Natural killer cell (primary cell): ENCODE measurements at regions not wholly inside any gene's neighbourhood (a gene's known extent, or its start where the extent isn't known, plus 50 kb on each side); places are given as distances from the start of the nearest gene placed in this dataset.

Experiments used
- ATAC-seq, 3 donors: fragments of 150-1000 bp in 2 of 3; fragments of 200-7000 bp in 1 of 3; cut with Tn5 transposase; 1 replicate in 1 of 3; 2 replicates in 2 of 3; pipeline ENCODE4 v1.10.0; 2021; ENCODE audit warnings: mild to moderate bottlenecking in 2 of 3, moderate library complexity in 2 of 3
- DNase-seq, 2 donors: peaks; one replicate each; pipeline versions ENCODE4 v3.0.0 to v3.0.0-alpha.2; 2013 to 2021; ENCODE audit warnings: mixed read lengths in 1 of 2
- H3K27ac ChIP-seq: one replicate; pipeline ENCODE4 v1.5.1; 2013; ENCODE audit warnings: mild to moderate bottlenecking, low read length
- H3K27me3 ChIP-seq: one replicate; pipeline ENCODE4 v1.6.1; 2013; ENCODE audit warnings: low read length; ENCODE audit not compliant: control insufficient read depth, insufficient read depth
- H3K36me3 ChIP-seq: one replicate; pipeline ENCODE4 v1.6.1; 2013; ENCODE audit warnings: low read length; ENCODE audit not compliant: control insufficient read depth, insufficient read depth
- H3K4me1 ChIP-seq: one replicate; pipeline ENCODE4 v1.6.1; 2013; ENCODE audit warnings: low read length; ENCODE audit not compliant: control insufficient read depth, insufficient read depth
- H3K4me3 ChIP-seq: one replicate; pipeline ENCODE4 v1.5.1; 2013; ENCODE audit warnings: low read length
- H3K9me3 ChIP-seq: one replicate; pipeline ENCODE4 v1.6.1; 2013; ENCODE audit warnings: low read length; ENCODE audit not compliant: control insufficient read depth, insufficient read depth
- H3K27ac Mint-ChIP-seq, 2 donors: one replicate each; pipeline ENCODE4 v1.8.0; 2022; ENCODE audit warnings: mild to moderate bottlenecking in 2 of 2, mixed read lengths in 2 of 2, moderate library complexity in 1 of 2
- H3K27me3 Mint-ChIP-seq, 2 donors: one replicate each; pipeline ENCODE4 v1.8.0; 2022; ENCODE audit warnings: low read depth in 2 of 2, mixed read lengths in 2 of 2
- H3K36me3 Mint-ChIP-seq: one replicate; pipeline ENCODE4 v1.8.0; 2022; ENCODE audit warnings: mixed read lengths
- H3K4me1 Mint-ChIP-seq, 2 donors: one replicate each; pipeline ENCODE4 v1.8.0; 2022; ENCODE audit warnings: mixed read lengths in 2 of 2
- H3K4me3 Mint-ChIP-seq: one replicate; pipeline ENCODE4 v1.8.0; 2022; ENCODE audit warnings: mild to moderate bottlenecking, moderate library complexity, mixed read lengths
- H3K9me3 Mint-ChIP-seq, 2 donors: one replicate each; pipeline ENCODE4 v1.8.0; 2022; ENCODE audit warnings: mixed read lengths in 2 of 2
- CTCF ChIP-seq: fragments of 200-600 bp; IDR thresholded peaks from one replicate; pipeline ENCODE4 v1.8.0; 2022; ENCODE audit warnings: antibody characterized with exemption
- WGBS: methylation state at CpG from one replicate; pipeline ENCODE4 v1.1.7; 2013; ENCODE audit warnings: missing lambda C conversion rate; ENCODE audit not compliant: insufficient coverage; 5-methylcytosine and 5-hydroxymethylcytosine counted together
- intact Hi-C: fragments of 100-400 bp; cut with micrococcal nuclease; formaldehyde crosslinking; loops from one replicate; pipeline ENCODE4 v1.14.2; 2022

DNA sequence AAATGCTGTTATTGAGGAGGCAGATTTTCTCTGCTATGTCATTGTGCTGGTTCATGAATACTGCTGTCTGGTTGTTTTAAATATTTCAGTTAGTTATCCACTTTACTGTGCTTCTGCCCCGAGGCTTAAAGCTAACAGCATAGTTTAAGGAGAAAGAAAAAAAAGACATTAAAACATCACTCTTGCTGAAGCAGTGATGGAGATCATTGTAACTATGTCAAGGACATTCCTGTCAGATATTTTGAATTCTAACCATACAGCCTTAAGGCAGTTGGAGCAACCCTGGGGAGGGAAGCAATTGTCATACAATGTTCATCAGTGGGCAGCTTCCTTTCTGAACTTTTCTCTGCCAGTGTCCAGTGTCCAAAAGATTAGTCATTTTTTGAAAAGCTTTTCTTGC lies 199.0 kb upstream of the DDX53 start:
- Mint-ChIP-seq H3K36me3 (no peaks in the 10 kb centered on the region), H3K27me3 (no peaks in the 10 kb centered on the region), H3K9me3 (peaks cover 2 to 6% of the 10 kb centered on the region in 2 donors), H3K27ac (no peak overlapping the region), H3K4me1 (no peaks in the 10 kb centered on the region), H3K4me3 (no peak overlapping the region)
- no peaks in the 10 kb centered on the region for H3K27me3 ChIP-seq
- intact Hi-C loops = no loop called here
- ATAC-seq = no peak
- no peak for TF ChIP-seq CTCF
- DNase-seq = no peak
- no peaks in the 10 kb centered on the region for H3K9me3 ChIP-seq
- H3K4me1 ChIP-seq = no peaks in the 10 kb centered on the region
- H3K36me3 ChIP-seq = no peaks in the 10 kb centered on the region
- H3K27ac ChIP-seq = no peak overlapping the region
- no peak overlapping the region for H3K4me3 ChIP-seq
- WGBS = no CpG with 5 or more reads among the region's 1 CpG

DNA sequence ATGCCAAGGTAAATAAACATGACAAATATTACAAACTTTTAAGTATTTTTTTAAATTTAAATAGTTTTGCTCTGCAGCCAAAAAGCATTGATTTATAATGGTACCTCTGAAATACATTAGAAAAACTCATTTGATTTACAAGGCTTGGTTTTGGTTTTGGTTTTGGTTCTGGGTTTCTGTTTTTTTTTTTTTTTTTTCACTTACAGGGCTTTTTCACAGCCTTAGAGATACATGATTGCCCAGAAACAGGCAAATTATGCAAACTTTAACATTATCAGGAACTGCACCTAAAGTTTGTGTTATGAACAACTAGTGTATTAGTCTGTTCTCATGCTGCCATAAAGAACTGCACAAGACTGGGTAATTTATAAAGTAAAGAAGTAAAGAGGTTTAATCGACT lies 196.4 kb upstream of the DDX53 start:
- Mint-ChIP-seq H3K4me3 (no peak overlapping the region), H3K36me3 (no peaks in the 10 kb centered on the region), H3K9me3 (peaks cover 2 to 7% of the 10 kb centered on the region in 2 donors), H3K27ac (no peak overlapping the region), H3K4me1 (no peaks in the 10 kb centered on the region), H3K27me3 (no peaks in the 10 kb centered on the region)
- 18% methylated on average over 1 of the region's 1 CpG for WGBS
- no peak for ATAC-seq
- no peak for DNase-seq
- intact Hi-C loops = no loop called here
- Histone ChIP-seq H3K9me3 (no peaks in the 10 kb centered on the region), H3K27ac (no peak overlapping the region), H3K36me3 (no peaks in the 10 kb centered on the region), H3K4me1 (no peaks in the 10 kb centered on the region), H3K27me3 (no peaks in the 10 kb centered on the region), H3K4me3 (no peak overlapping the region)
- no peak for TF ChIP-seq CTCF

GRCh38 chrX:22810876-22811275 lies 188.9 kb upstream of the DDX53 start:
- Mint-ChIP-seq H3K4me3 (no peak overlapping the region), H3K36me3 (no peaks in the 10 kb centered on the region), H3K27me3 (no peaks in the 10 kb centered on the region), H3K27ac (no peak overlapping the region), H3K9me3 (peaks cover 0 to under 1% of the 10 kb centered on the region in 2 donors), H3K4me1 (no peaks in the 10 kb centered on the region)
- ATAC-seq (no peak), DNase-seq (no peak)
- Histone ChIP-seq H3K9me3 (no peaks in the 10 kb centered on the region), H3K4me3 (no peak overlapping the region), H3K27ac (no peak overlapping the region), H3K4me1 (no peaks in the 10 kb centered on the region), H3K27me3 (no peaks in the 10 kb centered on the region), H3K36me3 (no peaks in the 10 kb centered on the region)
- TF ChIP-seq CTCF = no peak
- intact Hi-C loops = no loop called here
- no CpG with 5 or more reads among the region's 2 CpGs for WGBS

GRCh38 chrX:22818061-22818460 lies 181.7 kb upstream of the DDX53 start:
- Mint-ChIP-seq H3K9me3 (peaks cover 4 to 6% of the 10 kb centered on the region in 2 donors), H3K4me3 (no peak overlapping the region), H3K36me3 (no peaks in the 10 kb centered on the region), H3K27me3 (no peaks in the 10 kb centered on the region), H3K4me1 (no peaks in the 10 kb centered on the region), H3K27ac (no peak overlapping the region)
- TF ChIP-seq CTCF = no peak
- intact Hi-C loops = no loop called here
- H3K4me1 ChIP-seq = no peaks in the 10 kb centered on the region
- H3K4me3 ChIP-seq = no peak overlapping the region
- no peak for ATAC-seq
- no peak for DNase-seq
- no peaks in the 10 kb centered on the region for H3K27me3 ChIP-seq
- H3K9me3 ChIP-seq = no peaks in the 10 kb centered on the region
- H3K27ac ChIP-seq = no peak overlapping the region
- H3K36me3 ChIP-seq = no peaks in the 10 kb centered on the region
